Right cardiac atrium (tissue), 5 donors: ENCODE measurements at regions not wholly inside any gene's neighbourhood (a gene's known extent, or its start where the extent isn't known, plus 50 kb on each side); places are given as distances from the start of the nearest gene placed in this dataset.

Source experiments
- ATAC-seq, 2 donors: fragments of 200-7000 bp; cut with Tn5 transposase; one replicate each; pipeline versions ENCODE4 v1.8.0 to v1.9.1; 2020; ENCODE audit warnings: moderate library complexity in 2 of 2, mild to moderate bottlenecking in 1 of 2
- DNase-seq, 3 donors: peaks; one replicate each; pipeline ENCODE4 v3.0.0-alpha.2; 2020
- H3K27ac ChIP-seq: one replicate; pipeline ENCODE4 v1.5.1; 2013; ENCODE audit warnings: mild to moderate bottlenecking, low read length, control low read depth, moderate library complexity
- H3K27me3 ChIP-seq: one replicate; pipeline ENCODE4 v1.6.1; 2013; ENCODE audit not compliant: control insufficient read depth, insufficient read depth
- H3K4me1 ChIP-seq: one replicate; pipeline ENCODE4 v1.6.1; 2013; ENCODE audit warnings: low read length; ENCODE audit not compliant: control insufficient read depth, insufficient read depth
- H3K4me3 ChIP-seq: one replicate; pipeline ENCODE4 v1.5.1; 2013; ENCODE audit warnings: low read length, control low read depth
- H3K9me3 ChIP-seq: one replicate; pipeline ENCODE4 v1.6.1; 2013; ENCODE audit warnings: low read length; ENCODE audit not compliant: control insufficient read depth
- WGBS: extraction: QIAGEN DNeasy Blood & Tissue Kit; methylation state at CpG from one replicate; pipeline ENCODE4 v1.1.7; 2013; 5-methylcytosine and 5-hydroxymethylcytosine counted together
- intact Hi-C, 4 donors: fragments of 100-400 bp; cut with DNase I; formaldehyde crosslinking; loops; one replicate each; pipeline versions ENCODE4 v1.11.0 to v1.14.0; 2022 to 2023
- donor health status: healthy with polysubstance abuse.
- donor health status: DM: no; HTN: yes; CAD: no.
- donor health status: DM: no; HTN: no; CAD: no.
- donor health status: DM: no; HTN: yes; CAD: no; lungs with severe emphysema.
- donor health status: DM: yes; HTN: yes; CAD: no.

- intact Hi-C loops, result no loop called here
- ATAC-seq, result no peak
These were observed 96.3 kb upstream of the TAC1 start for GRCh38 chr7:97635622-97636021.

GRCh38 chr7:97639036-97639435, 92.8 kb upstream of the TAC1 start:
- intact Hi-C loops, result no loop called here
- Histone ChIP-seq H3K4me3 (no peak overlapping the region), H3K9me3 (no peaks in the 10 kb centered on the region), H3K27ac (no peak overlapping the region), H3K4me1 (no peaks in the 10 kb centered on the region), H3K27me3 (no peaks in the 10 kb centered on the region)
- DNase-seq (no peak), ATAC-seq (no peak)

More at GRCh38 chr7:97635622-97636021, 96.3 kb upstream of the TAC1 start:
- DNase-seq, result no peak
- Histone ChIP-seq H3K27me3 (no peaks in the 10 kb centered on the region), H3K27ac (no peak overlapping the region), H3K4me1 (no peaks in the 10 kb centered on the region), H3K4me3 (no peak overlapping the region), H3K9me3 (no peaks in the 10 kb centered on the region)
- WGBS, result 93% methylated on average over 4 of the region's 4 CpGs

DNA sequence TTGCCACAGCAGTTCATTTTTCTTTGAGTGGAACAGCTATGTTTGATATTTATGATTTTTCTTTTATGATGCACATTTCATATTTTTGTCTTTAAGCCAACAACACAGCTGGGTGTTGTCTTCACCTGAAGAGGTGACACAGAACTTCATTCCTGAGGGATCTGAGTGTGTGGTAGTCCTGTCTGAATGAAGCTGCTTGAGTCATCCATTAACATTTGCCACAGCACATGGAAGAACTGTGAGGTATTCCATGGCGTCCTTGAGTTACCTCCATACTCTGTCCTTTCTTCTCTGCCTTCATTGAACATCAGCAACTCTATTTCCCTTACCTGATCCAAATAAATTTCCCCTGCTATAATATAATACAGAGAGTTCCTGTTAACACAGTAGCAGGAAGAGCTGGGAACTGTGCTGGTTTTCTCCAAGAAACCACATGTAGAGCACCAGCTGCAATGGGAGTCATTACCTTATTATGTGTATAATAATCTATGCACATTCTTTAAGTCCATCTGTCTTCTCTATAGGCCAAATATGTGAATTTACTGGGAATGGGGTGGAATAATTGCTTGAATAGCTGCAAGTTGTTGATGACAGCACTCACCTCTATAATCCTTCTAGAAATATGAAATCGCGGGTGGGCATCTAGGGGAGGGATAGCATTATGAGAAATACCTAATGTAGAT, 72.4 kb upstream of the TAC1 start:
- no peaks in the 10 kb centered on the region for H3K27me3 ChIP-seq
- intact Hi-C loops, result no loop called here
- H3K4me1 ChIP-seq, result no peaks in the 10 kb centered on the region
- no peak overlapping the region for H3K27ac ChIP-seq
- H3K9me3 ChIP-seq, result no peaks in the 10 kb centered on the region
- no peak overlapping the region for H3K4me3 ChIP-seq
- no peak for DNase-seq
- 83% methylated on average over 3 of the region's 3 CpGs for WGBS
- ATAC-seq, result no peak

- no peaks in the 10 kb centered on the region for H3K9me3 ChIP-seq
- H3K4me3 ChIP-seq, result no peak overlapping the region
- H3K27ac ChIP-seq, result no peak overlapping the region
- 47% methylated on average over 1 of the region's 1 CpG for WGBS
- no peak for ATAC-seq
- DNase-seq, result no peak
- H3K4me1 ChIP-seq, result no peaks in the 10 kb centered on the region
- intact Hi-C loops, result no loop called here
- no peaks in the 10 kb centered on the region for H3K27me3 ChIP-seq
These were observed 64.5 kb upstream of the TAC1 start for GRCh38 chr7:97667359-97667758.

DNA sequence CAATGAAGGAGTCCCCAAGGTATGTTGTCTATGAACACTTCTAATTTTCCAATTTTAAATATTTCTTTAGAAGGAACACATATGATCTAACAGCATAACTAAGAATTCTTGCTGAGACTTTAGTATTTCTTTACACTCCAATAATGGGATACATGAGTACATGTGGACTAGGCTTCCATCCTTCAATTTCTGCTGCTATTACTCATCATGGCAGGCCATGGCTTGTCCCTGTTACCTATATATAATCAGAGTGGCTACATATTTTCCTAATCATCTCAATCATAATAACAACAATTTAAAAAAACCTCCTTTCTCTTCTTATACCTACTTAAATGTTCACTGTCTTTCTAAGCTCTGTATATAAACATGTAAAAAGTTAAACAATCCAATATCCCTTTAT, 60.3 kb upstream of the TAC1 start:
- Histone ChIP-seq H3K9me3 (no peaks in the 10 kb centered on the region), H3K27me3 (no peaks in the 10 kb centered on the region), H3K27ac (no peak overlapping the region), H3K4me1 (no peaks in the 10 kb centered on the region), H3K4me3 (no peak overlapping the region)
- ATAC-seq, result no peak
- intact Hi-C loops, result no loop called here
- no peak for DNase-seq

GRCh38 chr7:97680622-97681021, 51.3 kb upstream of the TAC1 start:
- H3K27ac ChIP-seq, result no peak overlapping the region
- no peak overlapping the region for H3K4me3 ChIP-seq
- DNase-seq (no peak), ATAC-seq (no peak)
- no peaks in the 10 kb centered on the region for H3K4me1 ChIP-seq
- intact Hi-C loops, result no loop called here
- WGBS, result 35% methylated on average over 1 of the region's 1 CpG
- no peaks in the 10 kb centered on the region for H3K27me3 ChIP-seq
- H3K9me3 ChIP-seq, result no peaks in the 10 kb centered on the region
